Breast epithelium (tissue), 4 donors: ENCODE measurements at regions not wholly inside any gene's neighbourhood (a gene's known extent, or its start where the extent isn't known, plus 50 kb on each side); places are given as distances from the start of the nearest gene placed in this dataset.

Experiments used
- DNase-seq, 2 donors: peaks; one replicate each; pipeline ENCODE4 v3.0.0-alpha.2; 2019; ENCODE audit warnings: low spot score in 2 of 2
- H3K27ac ChIP-seq, 2 donors: fragments of 200-600 bp; sonication (generic) in 1 of 2; one replicate each; pipeline ENCODE4 v1.5.1; 2016 to 2019; ENCODE audit warnings: mild to moderate bottlenecking in 1 of 2
- H3K27me3 ChIP-seq, 2 donors: fragments of 200-600 bp; sonication (generic) in 1 of 2; one replicate each; pipeline versions ENCODE4 v1.5.1 to v1.6.0; 2017 to 2019; ENCODE audit warnings: control low read depth in 1 of 2, mild to moderate bottlenecking in 1 of 2
- H3K36me3 ChIP-seq: fragments of 200-600 bp; one replicate; pipeline ENCODE4 v1.5.1; 2019
- H3K4me1 ChIP-seq, 2 donors: fragments of 200-600 bp; sonication (generic); one replicate each; pipeline ENCODE4 v1.5.1; 2016 to 2019; ENCODE audit warnings: control low read depth in 1 of 2
- H3K4me3 ChIP-seq, 3 donors: fragments of 200-600 bp; sonication (generic); 1 replicate in 2 of 3; 2 replicates in 1 of 3; pipeline ENCODE4 v1.5.1; 2016 to 2019; ENCODE audit warnings: mild to moderate bottlenecking in 3 of 3, moderate library complexity in 2 of 3
- H3K9me3 ChIP-seq, 2 donors: fragments of 200-600 bp; sonication (generic) in 1 of 2; one replicate each; pipeline ENCODE4 v1.5.1; 2016 to 2019; ENCODE audit warnings: control low read depth in 1 of 2
- POLR2A ChIP-seq: fragments of 450-650 bp; IDR thresholded peaks from one replicate; pipeline ENCODE4 v1.6.1; 2016; ENCODE audit warnings: antibody characterized with exemption, mild to moderate bottlenecking, moderate library complexity
- POLR2AphosphoS5 ChIP-seq, 3 donors: sonication (generic); formaldehyde crosslinking; IDR thresholded peaks; one replicate each; pipeline ENCODE4 v1.6.1; 2017; ENCODE audit warnings: antibody characterized with exemption in 3 of 3
- intact Hi-C: fragments of 100-400 bp; cut with DNase I; formaldehyde crosslinking; loops from one replicate; pipeline ENCODE4 v1.15.1; 2023; ENCODE audit warnings: low total_unique reads
- TF ChIP-seq, protein P1 (sequence below), 3 donors: fragments of 450-650 bp; IDR thresholded peaks; one replicate each; pipeline ENCODE4 v1.5.1; 2016 to 2017; ENCODE audit warnings: antibody characterized with exemption in 3 of 3, mild to moderate bottlenecking in 3 of 3, moderate library complexity in 3 of 3

DNA sequence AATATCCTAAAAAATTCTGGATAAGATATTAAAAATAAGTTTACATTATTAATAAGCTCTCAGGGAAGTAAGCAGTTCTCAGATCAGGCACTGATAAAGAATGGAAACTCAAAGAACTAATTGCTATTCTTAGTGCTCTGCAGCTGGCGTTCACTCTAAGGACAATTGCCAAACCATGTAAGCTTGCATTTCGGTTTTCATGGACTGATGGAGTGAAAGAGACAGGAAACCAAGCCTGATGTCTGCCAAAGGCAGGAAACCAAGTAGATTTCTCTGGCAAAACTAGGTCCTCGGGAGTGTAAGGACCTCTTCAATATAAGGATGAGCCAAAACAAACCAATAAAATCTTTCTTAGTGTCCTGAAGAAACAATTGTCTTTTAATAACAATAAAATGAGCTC is 355.2 kb downstream of the RAB38 start:
- no peak for DNase-seq

GRCh38 chr11:87819151-87819550 is 356.1 kb downstream of the RAB38 start:
- H3K27me3 ChIP-seq: no peaks in the 10 kb centered on the region
- no peak for DNase-seq
- no peak overlapping the region for H3K27ac ChIP-seq
- intact Hi-C loops: no loop called here
- H3K4me3 ChIP-seq: no peak overlapping the region
- H3K4me1 ChIP-seq: no peaks in the 10 kb centered on the region
- no peaks in the 10 kb centered on the region for H3K9me3 ChIP-seq
- TF ChIP-seq POLR2AphosphoS5 (IDR thresholded peaks at IDR 0.05): no peak
- no peak for TF ChIP-seq POLR2A
- TF ChIP-seq, protein P1, sequence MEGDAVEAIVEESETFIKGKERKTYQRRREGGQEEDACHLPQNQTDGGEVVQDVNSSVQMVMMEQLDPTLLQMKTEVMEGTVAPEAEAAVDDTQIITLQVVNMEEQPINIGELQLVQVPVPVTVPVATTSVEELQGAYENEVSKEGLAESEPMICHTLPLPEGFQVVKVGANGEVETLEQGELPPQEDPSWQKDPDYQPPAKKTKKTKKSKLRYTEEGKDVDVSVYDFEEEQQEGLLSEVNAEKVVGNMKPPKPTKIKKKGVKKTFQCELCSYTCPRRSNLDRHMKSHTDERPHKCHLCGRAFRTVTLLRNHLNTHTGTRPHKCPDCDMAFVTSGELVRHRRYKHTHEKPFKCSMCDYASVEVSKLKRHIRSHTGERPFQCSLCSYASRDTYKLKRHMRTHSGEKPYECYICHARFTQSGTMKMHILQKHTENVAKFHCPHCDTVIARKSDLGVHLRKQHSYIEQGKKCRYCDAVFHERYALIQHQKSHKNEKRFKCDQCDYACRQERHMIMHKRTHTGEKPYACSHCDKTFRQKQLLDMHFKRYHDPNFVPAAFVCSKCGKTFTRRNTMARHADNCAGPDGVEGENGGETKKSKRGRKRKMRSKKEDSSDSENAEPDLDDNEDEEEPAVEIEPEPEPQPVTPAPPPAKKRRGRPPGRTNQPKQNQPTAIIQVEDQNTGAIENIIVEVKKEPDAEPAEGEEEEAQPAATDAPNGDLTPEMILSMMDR (IDR thresholded peaks at IDR 0.05): no peak
- H3K36me3 ChIP-seq: no peaks in the 10 kb centered on the region

More for the DNA sequence above, 355.2 kb downstream of the RAB38 start:
- Histone ChIP-seq H3K4me1 (no peaks in the 10 kb centered on the region), H3K27ac (no peak overlapping the region), H3K27me3 (no peaks in the 10 kb centered on the region), H3K4me3 (no peak overlapping the region), H3K36me3 (no peaks in the 10 kb centered on the region), H3K9me3 (no peaks in the 10 kb centered on the region)
- intact Hi-C loops: no loop called here
- TF ChIP-seq, protein P1 (IDR thresholded peaks at IDR 0.05): no peak
- TF ChIP-seq POLR2A: no peak
- TF ChIP-seq POLR2AphosphoS5 (IDR thresholded peaks at IDR 0.05): no peak

DNA sequence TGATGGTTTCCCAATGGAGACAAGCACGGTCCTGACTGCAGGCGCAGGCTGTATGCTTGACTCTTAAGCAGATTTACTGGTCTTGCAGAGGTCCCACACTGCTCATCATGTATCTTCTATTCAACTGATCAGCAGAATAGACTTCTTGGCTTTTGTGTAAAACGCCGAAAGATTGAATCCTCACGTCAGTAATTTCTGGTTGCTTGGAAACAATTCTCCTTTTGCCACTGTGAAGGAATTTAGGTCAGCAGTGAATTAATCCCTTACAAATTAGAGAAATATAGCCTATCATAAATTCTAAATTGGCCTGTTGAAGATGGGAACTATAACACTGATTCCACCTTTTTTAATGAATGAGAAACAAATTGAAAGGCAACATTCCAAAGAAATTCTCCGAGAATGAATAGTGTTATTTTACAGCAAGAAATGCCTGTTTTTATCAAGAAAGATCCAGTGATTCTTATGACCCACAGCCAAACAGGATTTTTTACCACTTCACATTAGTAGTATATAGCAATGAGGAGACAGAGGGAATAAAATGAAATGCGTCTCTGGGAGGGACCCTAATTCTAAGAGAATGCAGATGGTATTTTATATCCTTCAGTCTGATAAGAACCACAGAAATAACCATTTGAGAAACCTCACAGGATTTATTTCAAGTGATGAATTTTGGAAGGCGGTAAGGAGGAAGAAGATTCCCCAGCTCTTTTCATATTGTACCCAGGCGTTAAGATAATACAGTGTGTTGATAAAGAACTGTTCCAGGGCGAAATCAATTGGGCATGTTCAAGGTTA is 362.5 kb downstream of the RAB38 start:
- Histone ChIP-seq H3K27me3 (no peaks in the 10 kb centered on the region), H3K4me1 (no peaks in the 10 kb centered on the region), H3K4me3 (no peak overlapping the region), H3K9me3 (no peaks in the 10 kb centered on the region), H3K36me3 (no peaks in the 10 kb centered on the region), H3K27ac (no peak overlapping the region)
- no peak for TF ChIP-seq POLR2A
- TF ChIP-seq, protein P1 (IDR thresholded peaks at IDR 0.05): no peak
- no peak for TF ChIP-seq POLR2AphosphoS5 (IDR thresholded peaks at IDR 0.05)
- no peak for DNase-seq
- intact Hi-C loops: no loop called here

DNA sequence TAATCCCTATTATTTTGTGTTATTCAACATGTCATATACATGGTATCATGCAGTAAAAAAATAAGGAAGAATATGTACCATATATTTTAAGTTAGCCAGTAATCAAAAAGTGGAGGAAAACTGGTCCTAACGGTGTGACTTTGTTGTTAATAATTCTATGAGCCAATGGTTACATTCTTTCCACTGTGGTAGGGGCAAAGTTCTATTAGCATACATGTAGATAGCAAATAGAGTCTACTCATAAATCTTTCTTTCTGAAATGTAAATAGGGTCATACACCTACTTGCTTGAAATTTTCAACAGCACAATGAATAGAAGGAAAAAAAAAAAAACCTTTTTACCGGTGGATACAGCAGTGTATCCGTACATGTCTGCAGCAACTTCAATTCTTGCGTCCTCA is 364.8 kb downstream of the RAB38 start:
- Histone ChIP-seq H3K9me3 (no peaks in the 10 kb centered on the region), H3K27me3 (no peaks in the 10 kb centered on the region), H3K36me3 (no peaks in the 10 kb centered on the region), H3K4me1 (no peaks in the 10 kb centered on the region), H3K4me3 (no peak overlapping the region), H3K27ac (no peak overlapping the region)
- TF ChIP-seq, protein P1 (IDR thresholded peaks at IDR 0.05): no peak
- TF ChIP-seq POLR2AphosphoS5 (IDR thresholded peaks at IDR 0.05) (no peak), POLR2A (no peak)
- intact Hi-C loops: no loop called here
- DNase-seq: no peak

DNA sequence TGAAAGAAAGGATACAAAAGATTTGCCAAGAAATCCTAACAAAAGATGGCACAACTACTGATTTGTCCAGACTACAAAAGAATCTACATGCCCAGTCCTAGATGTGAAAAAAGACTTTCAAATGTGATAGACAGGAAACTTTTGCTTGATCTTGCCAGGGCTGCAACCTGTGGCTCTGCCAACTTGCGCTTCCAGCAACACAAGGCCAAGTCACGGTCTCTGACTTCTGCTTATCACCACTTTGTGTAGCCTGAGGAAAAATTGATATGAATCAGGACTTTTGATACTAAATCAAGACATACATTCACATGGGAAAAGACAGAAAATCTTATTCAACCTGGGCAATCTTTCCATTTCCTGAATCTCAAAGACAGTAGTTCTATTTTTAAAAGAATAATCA is 366.0 kb downstream of the RAB38 start:
- TF ChIP-seq POLR2AphosphoS5 (IDR thresholded peaks at IDR 0.05) (no peak), POLR2A (no peak)
- TF ChIP-seq, protein P1 (IDR thresholded peaks at IDR 0.05): no peak
- no peak overlapping the region for H3K27ac ChIP-seq
- intact Hi-C loops: no loop called here
- no peaks in the 10 kb centered on the region for H3K36me3 ChIP-seq
- no peaks in the 10 kb centered on the region for H3K9me3 ChIP-seq
- H3K4me3 ChIP-seq: no peak overlapping the region
- H3K4me1 ChIP-seq: no peaks in the 10 kb centered on the region
- no peak for DNase-seq
- H3K27me3 ChIP-seq: no peaks in the 10 kb centered on the region
